NCI-H2196 (cell line): ENCODE measurements at regions not wholly inside any gene's neighbourhood (a gene's known extent, or its start where the extent isn't known, plus 50 kb on each side); places are given as distances from the start of the nearest gene placed in this dataset.

Source experiments
- DNase-seq: peaks from one replicate; lab custom pipeline; 2025; ENCODE audit not compliant: unreplicated experiment; lab: John Stamatoyannopoulos, UW

DNA sequence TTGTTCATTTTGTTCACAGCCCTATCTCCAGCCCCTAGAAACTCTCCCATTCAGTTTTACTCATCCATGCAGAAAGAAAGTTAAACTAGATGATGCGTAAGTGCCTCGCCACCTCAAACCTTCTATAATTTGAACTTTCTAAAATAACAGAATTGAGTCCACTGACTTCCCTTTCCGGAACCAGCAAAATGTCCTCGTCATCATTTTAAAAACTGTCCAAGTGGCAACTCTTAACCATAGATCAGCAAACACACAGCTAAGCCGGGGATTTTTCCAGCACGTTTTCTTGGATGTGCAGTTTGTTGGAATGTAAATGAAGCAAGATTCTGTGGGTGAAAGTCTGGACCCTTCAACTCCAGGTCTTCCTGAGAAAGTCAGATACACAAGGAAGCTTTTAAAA lies 369.7 kb upstream of the ERCC4 start:
- no peak for DNase-seq

DNA sequence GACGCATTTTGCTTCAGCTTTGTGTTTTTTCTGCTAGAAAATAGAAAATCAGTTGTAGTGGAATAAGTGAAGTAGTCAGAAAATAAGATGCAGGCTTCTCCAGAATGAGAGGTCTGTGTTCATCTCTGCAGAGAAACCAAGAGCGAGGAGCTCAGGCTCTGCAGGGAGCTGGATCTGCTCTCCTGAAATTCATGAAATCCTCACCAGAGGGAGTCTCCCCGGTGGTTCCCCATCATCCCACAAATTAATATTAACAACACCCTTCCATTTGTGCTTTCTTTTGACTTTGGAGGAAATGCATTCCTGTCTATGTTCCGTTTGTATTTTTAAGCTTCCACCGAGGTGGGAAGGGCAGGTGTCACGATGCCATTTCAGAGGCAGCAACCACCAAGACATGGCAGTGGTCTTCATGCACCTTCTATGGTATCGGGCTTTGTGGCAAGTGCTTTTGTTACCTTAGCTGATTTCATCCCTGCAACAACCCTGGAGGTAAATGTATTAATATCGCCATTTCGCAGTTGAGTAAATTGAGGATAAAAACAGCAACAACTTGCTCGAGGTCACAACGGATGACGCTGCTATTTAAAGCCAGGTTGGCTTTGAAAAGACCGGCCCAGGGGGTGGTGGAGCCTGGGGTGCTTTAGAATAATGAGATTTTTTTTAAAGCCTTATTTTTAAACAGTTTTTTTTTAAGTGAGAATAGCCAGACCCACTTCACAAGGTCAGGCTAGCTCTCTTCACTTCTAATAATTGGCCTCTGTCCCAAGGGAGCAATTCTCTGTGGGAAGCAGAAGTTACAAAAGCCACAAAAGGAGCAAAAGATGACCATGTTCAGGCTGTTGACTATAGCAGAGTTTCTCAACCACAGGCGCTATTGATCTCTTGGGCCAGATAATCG lies 367.6 kb upstream of the ERCC4 start:
- DNase-seq, result no peak

DNA sequence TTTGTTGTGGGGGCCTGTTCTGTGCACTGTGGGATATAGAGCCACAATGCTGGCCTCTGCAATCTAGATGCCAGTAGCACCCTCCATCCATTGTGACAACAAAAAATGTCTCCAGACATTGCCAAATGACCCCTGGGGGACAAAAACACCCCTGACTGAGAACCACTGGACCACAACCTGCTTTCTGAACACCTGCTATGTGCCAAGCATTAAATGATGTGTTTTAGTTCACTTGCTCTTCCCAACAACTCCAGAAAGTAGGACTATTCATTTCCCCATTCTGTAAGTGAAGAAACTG lies 367.0 kb upstream of the ERCC4 start:
- no peak for DNase-seq

DNA sequence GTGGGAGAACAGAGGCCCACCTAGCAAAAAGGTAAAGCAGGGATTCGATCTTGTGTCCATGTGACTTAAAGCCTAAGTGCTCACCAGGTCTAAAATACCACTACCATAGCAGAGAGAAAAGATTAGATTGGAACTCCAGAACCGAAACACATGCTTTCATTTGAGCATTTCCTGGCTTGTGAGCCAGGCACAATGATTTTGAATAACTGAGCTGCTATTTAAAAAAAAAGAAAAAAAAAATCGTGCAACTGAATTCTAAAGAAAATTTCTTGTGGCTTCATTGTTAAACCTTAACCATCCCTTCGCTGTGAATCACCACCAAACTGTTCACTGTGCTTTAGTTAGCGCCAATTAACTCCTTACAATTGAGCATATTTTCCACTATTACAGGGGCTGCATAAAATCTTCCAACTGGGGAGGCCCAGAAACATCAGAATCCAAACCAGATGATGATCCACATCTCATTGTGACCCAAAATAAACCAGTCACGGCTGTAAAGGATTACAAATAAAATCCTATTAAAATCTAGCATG lies 366.4 kb upstream of the ERCC4 start:
- no peak for DNase-seq

DNA sequence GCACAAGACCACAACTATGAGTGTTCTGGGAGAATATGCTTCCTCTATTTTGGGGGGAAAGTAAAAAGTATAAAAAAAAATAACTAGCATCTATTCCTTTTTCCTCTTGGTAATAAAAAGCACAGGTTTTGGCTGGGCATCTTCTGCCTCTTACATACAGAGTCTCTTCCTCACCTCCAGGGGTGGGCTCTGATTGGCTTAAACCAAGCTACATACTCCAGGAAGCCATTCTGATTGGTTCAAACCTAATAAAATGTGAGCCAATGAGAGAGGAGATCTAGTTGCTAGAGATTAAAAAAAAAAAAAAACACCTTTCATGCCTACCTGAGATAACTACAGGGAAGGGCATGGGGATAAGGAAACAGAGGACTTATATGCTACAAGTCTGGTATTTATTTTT lies 365.9 kb upstream of the ERCC4 start:
- no peak for DNase-seq

DNA sequence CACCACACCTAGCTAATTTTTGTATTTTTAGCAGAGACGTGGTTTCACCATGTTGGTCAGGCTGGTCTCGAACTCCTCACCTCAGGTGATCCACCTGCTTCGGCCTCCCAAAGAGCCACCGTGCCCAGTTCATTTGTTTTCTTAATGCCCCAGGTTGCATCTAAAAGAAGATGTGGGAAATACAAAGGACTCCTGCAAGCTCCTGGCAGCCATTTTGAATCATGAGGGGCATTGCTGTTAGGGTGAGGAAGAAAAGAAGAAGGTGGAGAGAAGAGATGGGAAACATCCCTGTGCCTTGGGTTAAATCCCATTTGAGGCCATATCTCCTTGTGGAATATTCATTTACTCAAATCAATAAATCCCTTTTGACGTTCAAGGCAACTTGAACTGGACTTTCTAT lies 365.3 kb upstream of the ERCC4 start:
- DNase-seq, result no peak

DNA sequence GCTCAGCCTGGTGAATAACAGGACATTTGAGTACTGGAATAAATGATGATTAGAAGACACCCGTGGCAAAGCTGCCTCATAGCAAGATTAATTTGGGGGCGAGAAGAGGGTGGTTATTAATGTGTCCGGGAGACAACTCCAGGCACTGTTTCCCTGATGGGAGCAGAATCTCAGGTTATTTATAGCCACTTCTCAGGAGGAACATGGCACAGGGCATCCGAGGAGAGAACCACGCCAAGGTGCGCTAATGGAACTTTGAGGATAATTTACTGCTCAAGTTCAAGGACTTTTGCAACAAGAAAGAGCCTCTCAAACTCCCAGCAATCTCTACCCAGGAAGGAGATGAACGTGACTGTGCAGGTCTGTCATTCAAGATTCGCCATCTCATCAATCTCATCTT lies 362.5 kb upstream of the ERCC4 start:
- no peak for DNase-seq

DNA sequence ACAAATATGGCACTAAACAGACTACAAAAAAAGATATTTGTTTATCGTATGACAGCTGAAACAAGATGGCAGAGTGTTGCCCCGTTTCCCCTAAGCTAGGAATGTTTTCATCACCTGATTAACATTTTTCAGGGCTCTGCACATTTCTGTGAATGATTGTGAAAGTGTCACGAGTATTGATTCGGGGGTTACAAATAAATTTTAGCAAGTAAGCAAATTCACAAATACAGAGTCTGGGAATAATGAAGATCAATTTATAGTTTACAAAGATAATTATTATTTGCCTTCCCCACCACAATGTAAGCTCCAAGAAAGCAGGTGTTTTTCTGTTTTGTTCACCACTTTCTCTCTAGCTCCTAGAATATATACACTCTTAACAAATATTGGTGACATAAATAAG lies 361.2 kb upstream of the ERCC4 start:
- no peak for DNase-seq

DNA sequence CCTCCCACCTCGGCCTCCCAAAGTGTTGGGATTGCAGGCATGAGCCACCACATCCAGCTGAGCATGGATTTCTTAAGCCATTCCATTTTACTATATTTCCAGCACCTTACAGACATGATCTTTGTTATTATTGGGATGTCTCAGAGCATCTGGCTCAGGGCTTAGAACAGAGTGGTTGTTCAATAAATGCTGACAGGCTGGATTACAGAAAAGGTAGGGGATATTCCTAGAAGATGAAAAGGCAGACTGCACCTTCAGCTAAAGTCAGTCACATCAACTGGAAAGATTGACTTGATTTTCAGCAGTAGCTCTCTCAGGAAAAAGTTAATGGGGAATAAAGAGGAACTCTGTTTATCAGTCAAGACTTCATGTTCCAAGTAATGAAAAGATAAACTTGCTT lies 360.3 kb upstream of the ERCC4 start:
- DNase-seq, result no peak

DNA sequence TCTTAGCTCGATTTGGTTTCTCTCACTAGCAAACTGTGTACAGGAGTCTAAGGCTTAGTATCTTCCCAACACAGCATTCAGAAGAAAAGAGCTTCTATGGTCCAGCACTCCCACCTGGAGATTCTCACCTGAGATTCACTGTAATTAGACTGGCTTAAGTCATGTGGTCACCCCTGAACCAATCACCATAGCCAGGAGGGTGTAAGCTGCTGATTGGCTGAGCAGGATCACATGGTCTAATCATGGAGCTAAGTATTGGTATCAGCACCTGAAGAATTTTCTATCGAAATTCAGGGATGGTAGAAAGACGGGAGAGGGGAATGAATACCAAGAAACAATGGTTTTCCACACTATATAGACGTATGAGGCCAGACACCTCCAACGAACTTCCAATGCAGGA lies 359.8 kb upstream of the ERCC4 start:
- no peak for DNase-seq

DNA sequence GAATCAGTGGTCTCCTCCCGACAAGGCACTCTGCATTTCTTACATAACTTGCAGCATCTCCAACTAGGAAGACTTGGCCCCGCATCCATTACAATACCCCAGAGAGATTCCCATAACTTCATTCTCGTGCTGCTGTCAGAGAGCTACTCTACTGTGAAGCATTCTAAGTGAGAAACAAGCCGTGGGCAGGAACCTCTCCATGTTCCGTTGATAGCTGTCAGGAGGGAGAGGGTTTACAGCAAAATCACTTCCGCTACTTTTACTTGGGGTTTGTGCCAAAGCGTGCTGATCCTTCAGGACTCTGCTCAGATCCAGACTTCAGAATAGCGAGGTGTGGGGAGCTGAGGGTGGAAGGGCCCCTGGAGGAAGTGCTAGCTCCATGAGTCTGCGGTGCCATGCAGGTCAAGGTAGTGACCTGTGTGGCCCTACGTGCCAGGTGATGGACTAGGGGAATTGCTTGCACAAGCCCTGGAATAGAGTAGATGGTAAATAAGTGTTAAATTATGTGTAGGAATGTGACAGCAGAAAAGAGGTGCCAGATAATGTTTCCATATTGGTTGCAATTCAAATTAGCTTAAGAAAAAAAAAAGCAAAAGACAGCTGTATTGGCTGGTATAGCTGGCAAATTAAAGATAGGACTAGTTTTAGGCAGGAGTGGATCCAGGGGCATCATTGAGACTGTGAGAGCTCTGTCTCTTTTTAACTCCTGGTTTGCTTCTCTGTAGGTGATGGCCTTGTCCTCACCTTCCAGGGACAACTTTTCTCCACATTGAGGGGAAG lies 358.5 kb upstream of the ERCC4 start:
- DNase-seq, result no peak

DNA sequence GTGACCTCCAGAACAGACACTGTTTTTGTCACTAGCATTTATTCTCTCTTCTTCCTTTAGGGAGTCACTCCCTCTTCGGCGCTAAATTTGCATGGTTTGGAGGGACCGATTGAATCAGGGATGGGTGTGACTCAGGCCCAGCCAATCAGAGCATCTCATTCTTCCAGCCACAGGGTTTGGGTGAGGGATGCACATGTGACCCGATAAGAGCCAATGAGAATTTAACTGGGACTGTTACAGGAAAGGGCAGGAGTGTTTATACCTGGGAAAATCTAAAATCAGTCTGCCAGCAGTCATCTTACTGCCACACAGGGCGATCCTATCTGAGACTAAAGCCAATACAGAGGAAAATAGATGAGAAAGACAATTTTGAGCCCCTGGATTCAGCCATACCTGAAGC lies 351.2 kb upstream of the ERCC4 start:
- DNase-seq, result no peak

DNA sequence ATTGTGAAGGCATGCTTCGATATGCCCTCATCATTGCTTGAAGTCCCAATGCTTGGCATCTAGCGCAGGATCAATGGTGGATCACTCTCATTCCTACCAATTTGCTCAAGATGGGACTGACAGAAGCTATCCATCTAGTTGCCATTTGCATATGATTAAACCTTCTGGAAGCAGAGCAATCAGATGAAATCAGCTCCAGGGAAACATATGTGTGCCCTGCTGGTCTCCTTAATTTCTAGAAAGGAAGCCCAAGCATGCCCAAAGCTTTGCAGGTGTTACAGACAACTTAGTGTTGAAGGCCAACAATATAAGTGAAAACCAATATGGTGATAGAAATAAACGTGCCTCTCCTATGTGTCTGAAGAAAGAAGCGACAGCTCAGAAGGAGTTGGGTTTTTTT lies 350.0 kb upstream of the ERCC4 start:
- no peak for DNase-seq

DNA sequence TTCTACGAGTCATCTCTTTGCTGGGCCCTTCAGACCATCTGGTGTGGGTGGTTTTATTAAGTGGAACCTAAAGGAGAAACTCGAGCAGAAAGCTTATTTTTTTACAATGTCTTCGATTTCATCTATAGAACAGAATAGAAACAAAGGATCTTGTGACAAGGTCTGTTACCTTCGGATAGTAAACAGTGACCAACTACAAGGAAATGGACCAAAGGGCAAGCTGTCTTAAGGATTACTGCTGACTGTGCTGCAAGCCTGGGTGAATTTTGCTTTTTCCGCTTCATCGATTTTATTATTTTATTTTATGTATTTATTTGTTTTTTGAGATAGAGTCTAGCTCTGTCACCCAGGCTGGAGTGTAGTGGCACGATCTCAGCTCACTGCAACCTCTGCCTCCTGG lies 348.9 kb upstream of the ERCC4 start:
- DNase-seq, result no peak

DNA sequence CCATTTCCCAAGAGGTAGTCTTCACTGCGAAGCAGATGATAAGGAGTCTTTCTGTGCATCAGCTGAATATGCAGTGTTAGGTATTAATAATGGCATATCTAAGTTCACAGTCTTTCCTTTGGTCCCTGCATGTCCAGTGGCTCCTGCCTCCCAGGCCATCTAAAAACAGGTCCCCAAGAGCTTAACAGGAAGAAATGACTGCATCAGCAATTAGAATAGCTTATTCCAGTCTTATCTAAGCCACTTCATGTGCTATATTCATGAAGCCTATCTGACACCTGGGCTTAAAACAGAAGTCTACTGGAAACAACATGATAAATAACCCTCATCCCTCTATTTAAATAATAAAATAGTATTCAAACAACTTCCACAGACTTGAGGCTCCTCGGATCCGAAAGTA lies 346.1 kb upstream of the ERCC4 start:
- no peak for DNase-seq

DNA sequence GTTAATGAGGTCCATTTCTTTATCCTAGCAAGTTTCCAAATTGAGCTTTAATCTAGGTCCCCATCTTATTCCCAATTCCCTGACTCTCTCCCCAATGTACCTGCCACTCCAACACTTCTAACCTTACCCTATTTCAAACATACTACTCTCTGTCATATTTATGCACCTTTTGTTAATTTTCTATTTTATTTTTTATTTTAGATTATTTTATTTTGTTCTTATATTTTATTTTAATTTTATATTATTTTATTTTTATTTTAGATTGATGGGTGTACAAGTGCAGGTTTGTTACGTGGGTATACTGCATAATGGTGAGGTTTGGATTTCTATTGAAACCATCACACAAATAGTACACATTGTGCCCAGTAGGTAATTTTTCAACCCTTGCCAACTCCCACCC lies 333.9 kb upstream of the ERCC4 start:
- DNase-seq, result no peak

DNA sequence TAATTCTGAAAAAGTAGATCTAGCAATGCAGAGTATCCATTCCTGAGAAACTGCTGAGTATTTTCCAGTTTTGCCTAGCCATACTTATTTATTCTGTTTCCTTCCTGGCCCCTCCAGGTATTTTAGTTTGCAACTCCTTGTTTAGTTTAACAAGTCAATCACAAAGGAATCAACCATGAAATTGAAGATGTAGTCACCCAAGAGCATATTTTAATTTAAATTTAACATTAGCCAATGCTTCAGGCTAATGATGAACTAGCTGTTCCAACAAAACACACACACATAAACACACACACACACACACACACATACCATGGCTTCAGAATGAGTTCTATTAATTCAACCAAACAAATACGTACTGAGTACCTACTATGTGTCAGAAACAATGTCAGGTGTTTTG lies 332.8 kb upstream of the ERCC4 start:
- no peak for DNase-seq

DNA sequence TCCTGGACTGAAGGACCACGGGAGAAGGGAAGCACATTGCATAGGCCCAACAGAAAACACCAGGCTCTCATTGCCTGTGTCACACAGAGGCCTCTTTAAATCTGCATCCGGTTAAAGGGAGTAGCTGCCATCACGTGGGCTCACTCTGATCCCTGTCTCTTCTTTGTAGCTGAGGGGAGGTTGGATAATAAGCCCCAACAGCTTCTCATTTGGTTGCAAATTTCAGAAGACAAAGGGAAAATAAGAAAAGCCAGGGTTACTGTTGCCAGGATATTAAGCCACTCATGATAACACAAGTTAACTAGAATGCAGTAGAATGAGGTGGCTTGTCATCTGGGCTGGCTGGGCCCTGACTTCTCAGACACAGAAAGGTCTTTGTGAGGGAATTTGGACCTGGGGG lies 325.1 kb upstream of the ERCC4 start:
- DNase-seq, result no peak

DNA sequence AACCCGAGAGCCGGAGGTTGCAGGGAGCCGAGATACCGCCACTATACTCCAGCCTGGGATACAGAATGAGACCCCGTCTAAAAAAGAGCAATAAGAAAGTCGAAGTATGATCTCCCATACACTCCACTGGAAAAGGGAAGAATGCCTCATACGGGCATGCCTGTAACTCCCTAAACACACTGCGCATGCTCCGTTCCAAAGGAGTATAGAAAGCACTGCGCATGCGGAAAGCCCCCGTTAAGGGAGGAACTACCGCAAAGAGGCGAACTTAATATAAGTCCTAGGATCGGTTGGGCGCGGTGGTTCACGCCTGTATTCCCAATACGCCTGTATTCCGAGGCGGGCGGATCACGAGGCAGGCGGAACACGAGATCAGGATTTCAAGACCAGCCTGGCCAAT lies 313.1 kb upstream of the ERCC4 start:
- DNase-seq, result no peak

DNA sequence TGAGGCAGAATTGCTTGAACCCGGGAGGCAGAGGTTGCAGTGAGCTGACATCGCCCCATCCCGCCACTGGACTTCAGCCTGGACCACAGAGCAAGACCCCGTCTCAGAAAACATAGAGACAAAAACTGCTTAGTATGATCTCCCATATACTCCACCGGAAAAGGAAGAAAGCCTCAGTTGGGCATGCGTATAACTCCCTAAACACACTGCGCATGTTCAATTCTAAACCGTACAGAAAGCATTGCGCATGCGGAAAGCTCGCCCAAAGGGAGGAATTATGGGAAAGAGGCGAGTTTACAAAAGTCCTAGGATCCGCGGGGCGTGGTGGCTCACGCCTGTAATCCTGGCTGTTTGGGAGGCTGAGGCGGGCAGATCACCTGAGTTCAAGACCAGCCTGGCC lies 312.7 kb upstream of the ERCC4 start:
- no peak for DNase-seq

DNA sequence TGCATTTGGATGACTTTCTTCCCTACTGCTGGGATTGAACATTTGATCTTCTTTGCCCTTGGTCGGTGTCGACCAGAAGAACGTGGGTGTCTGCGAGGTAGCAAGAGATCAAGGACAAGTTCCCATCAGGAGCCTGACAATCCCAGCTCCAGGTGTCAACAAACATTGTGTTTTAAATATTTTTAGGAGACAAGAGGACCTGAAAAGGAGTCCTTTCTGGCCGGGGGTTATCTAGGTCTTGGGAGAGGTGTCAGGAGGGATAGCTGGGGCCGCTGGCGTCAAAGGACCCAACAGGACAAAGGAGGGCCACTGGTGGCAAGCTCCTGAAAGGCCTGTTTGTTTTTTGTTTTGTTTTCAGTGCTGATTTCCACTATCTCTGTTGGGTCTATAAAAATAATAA lies 308.4 kb upstream of the ERCC4 start:
- no peak for DNase-seq

DNA sequence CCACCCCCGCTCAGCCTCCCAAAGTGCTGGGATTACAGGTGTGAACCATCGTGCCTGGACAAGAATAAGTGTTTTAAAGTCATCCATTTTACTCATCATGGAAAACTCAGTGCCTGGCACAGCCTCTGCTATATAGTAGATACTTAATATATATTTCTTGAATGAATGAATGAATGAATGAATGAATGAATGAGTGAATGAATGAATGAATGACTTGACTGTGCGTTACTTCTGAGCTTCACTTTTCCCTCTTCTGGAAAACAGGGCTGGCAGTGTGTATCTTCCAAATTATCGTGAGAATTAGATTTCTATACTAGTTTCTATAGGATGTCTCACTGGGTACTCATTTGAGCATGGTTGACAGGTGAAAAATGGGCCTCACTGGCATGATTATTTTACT lies 307.3 kb upstream of the ERCC4 start:
- DNase-seq, result no peak

DNA sequence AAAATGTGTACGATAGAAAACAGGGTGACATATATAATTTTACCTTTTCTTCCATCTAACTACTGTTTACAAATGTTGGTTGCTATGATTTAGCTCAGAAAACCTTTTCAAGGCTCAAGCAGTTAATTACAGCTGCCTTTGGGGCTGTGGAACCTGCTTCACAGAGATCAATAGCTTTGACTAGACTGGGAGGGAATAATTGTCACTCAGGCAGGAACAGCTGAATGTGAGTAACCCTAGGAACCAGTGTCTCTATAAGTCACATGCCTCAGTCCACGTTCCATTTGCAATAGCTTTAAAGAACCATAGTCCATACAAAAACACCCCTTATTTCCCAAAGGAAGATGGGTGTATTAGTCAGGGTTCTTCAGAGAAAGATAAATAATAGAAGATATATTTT lies 306.8 kb upstream of the ERCC4 start:
- DNase-seq, result no peak
